SU-DHL-6 (cell line): ENCODE measurements at regions not wholly inside any gene's neighbourhood (a gene's known extent, or its start where the extent isn't known, plus 50 kb on each side); places are given as distances from the start of the nearest gene placed in this dataset.

Experiments used
- EZH2phosphoT487 ChIP-seq: fragments of 200-600 bp; sonication (generic), shearing (Covaris generic); conservative IDR thresholded peaks from 2 replicates; pipeline ENCODE4 v1.6.1; 2018; ENCODE audit warnings: mild to moderate bottlenecking, antibody characterized with exemption, low read length, moderate library complexity, mixed read lengths
- TF ChIP-seq, protein P1 (sequence below): fragments of 200-600 bp; sonication (generic); IDR thresholded peaks from one replicate; pipeline ENCODE4 v1.5.1; 2017; ENCODE audit warnings: antibody characterized with exemption, mild to moderate bottlenecking, low read length, moderate library complexity; ENCODE audit not compliant: insufficient read depth, poor library complexity, severe bottlenecking

DNA sequence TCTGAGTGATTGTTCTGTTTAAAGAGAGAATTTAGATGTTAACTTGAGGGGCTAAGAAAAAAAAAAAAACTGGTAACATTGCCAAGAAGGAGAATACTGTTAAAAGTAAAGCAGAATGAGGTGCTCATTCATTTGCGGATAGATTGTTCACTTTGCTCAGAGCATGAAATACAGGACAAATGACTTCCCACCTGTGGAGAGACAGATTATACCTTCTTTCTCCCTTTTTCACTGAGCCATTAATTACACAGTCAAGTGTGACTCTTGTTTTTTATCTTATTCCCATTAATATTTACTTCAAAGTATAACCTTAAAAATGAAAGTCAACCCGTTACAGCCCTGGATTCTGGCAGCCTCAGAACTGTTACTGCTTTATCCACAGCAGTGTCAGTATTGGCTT is 264.5 kb downstream of the TAF11L14 start:
- TF ChIP-seq, protein P1, sequence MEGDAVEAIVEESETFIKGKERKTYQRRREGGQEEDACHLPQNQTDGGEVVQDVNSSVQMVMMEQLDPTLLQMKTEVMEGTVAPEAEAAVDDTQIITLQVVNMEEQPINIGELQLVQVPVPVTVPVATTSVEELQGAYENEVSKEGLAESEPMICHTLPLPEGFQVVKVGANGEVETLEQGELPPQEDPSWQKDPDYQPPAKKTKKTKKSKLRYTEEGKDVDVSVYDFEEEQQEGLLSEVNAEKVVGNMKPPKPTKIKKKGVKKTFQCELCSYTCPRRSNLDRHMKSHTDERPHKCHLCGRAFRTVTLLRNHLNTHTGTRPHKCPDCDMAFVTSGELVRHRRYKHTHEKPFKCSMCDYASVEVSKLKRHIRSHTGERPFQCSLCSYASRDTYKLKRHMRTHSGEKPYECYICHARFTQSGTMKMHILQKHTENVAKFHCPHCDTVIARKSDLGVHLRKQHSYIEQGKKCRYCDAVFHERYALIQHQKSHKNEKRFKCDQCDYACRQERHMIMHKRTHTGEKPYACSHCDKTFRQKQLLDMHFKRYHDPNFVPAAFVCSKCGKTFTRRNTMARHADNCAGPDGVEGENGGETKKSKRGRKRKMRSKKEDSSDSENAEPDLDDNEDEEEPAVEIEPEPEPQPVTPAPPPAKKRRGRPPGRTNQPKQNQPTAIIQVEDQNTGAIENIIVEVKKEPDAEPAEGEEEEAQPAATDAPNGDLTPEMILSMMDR = no peak
- TF ChIP-seq EZH2phosphoT487 = no peak
